ENCODE measurements at regions not wholly inside any gene's neighbourhood (a gene's known extent, or its start where the extent isn't known, plus 50 kb on each side); places are given as distances from the start of the nearest gene placed in this dataset.
"Not testable (repeated sequence)": the region's sequence is repeated elsewhere in the genome, so short reads cannot be mapped to it uniquely, and the experiment has no call there.

DNA sequence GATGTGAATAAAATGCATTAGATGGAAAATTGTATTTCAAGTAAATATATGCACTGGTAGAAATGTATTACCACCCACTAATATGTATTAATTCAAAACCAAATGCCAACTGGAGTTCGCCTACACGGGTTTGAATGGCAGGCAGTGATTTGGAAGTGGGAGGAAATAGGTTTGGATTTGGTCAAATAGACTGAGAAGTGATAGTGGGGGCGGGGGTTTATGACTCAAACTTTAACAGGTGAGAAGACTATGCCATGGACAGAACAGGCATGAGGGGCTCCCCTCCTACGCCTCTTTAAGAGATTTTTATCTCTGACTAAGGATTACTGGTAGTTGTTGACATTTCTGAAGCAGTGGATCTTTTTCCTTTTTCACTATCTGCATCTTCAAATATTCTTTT is 677.8 kb downstream of the NTRK3 start:
- DNase-seq (ENCODE audit: low spot score), result no peak

DNA sequence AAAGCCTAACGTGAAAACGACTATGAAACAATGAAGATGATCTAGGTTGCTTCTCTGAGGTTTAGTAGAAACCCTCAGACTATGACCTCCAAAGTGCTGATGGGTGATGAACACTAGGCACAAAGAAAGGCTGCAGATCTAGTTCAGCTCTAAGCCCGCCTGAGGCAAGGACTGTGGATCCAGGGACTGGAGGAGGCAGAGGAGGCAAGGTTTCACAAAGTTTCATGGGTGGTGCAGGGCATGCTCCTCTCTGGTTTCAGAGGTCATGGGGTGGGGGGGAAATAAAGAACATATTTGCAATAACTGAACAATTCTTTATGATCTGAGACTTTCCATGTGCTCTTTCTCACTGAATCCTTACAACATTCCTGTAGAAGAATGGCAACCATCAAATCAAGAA is 679.2 kb downstream of the NTRK3 start:
- DNase-seq (ENCODE audit: low spot score), result no peak

DNA sequence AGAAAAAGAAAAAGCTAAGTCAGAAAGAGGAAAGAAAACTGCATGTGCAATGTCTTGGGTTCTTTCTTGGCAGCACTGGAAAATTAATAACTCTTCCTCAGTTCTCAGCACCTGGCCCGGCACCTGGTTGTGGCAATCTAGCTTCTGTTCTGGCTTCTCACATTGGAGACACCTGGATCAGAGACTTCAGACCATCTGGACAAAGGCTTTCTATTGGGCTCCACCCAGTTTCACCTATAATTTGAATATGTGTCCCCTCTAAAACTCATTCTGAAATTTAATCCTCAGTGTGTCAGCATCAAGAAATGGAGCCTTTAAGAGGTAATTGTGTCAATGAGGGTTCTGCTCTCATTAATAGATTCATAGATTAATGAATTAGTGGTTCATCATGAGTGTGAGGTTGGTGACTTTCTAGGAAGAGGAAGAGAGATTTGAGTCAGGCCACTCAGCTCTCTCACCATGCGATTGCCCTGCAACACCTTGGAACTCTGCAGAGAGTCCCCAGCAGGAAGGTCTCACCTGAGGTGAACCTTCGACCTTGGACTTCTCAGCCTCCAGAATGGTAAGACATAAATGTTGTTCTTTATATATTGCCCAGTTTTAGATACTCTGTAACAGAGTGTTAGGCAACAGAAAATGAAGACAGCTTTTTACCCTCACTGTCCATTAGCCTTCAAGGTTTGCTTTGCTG is 679.9 kb downstream of the NTRK3 start:
- DNase-seq (ENCODE audit: low spot score), result no peak

DNA sequence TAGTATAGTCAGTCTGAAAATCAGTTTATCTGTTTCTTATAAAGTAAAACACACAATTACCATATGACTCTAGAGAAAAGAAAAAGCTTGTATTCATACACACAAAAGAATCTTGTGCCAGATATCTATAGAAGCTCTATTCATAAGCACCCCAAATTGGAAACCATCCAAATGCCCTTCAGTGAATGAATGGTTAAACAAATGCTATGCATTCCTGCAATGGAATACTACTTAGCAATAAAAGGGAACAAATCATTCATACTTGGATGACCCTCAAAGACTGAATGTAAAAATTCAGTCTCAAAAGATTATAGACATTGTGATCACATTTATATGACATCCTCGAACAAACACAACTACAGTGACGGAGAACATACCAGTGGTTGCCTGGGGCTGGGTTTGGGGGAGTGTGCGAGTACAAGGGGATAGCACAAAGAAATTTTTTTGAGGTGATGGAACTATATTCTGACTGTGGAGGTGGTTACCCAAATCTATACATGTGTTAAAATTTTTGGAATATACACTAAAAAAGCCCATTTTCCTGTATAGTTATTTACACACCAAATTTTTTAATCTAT is 680.6 kb downstream of the NTRK3 start:
- no peak for DNase-seq (ENCODE audit: low spot score)

DNA sequence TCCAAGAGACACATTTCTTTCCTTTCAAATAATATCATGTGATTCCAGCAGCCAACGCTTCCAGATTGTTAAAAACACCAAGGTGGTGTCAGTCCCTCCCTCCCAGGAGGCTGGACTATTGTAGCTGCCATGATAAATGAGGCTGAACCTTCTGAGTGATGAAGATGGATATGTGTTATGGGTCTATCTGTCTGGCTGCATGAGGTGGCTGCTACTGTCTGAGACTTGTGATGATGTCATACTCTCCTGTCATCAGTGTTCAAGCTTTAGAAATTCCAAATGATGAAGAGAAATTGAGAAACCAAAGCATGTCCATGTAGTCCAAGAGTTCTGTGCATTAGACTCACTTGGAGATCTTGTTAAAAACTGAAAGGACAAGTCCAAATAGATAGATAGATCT is 683.0 kb downstream of the NTRK3 start:
- no peak for DNase-seq (ENCODE audit: low spot score)

DNA sequence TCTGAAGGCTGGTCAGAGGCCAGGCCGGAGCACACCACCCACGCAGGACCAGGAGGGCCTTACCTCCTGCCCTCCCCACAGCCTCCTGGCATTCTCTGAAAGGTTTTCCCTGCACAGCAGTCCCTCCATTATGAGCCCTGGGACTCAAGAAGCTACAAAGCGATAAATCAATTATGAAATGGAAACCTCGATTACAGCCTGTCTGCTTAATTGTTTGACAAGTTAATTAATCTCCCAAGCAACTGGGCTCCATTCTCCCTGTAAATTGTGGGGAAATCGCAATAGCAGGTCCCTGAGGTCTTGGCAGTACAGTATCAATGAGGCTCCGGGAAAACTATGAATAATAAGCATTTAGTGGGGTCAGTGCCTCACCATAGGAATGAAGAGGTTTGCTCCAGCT is 683.5 kb downstream of the NTRK3 start:
- DNase-seq (ENCODE audit: low spot score), result no peak

DNA sequence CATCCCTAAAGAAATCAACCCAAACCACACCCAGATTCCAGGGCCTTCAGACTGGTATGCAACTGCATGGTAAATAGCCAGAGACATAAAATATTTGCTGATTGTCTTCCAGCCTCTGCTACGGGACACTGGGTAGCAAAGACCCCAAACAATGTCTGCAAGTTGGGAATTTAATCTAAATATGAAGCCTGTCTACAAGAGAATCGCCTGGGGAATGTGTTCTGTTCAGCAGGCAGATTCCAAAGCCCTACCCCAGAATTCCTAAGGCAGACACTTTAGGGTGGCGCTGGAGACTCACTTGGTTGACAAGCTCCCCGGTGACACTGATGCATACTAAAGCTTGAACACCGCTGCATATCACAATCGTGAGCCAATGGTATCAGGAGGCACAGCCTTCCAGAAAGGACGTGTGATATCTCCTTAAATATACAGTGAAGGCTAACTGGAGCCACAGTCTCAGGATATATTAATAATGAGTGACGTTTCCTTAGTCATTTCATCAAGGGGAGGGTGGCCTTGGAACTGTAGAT is 684.1 kb downstream of the NTRK3 start:
- DNase-seq (ENCODE audit: low spot score), result no peak

DNA sequence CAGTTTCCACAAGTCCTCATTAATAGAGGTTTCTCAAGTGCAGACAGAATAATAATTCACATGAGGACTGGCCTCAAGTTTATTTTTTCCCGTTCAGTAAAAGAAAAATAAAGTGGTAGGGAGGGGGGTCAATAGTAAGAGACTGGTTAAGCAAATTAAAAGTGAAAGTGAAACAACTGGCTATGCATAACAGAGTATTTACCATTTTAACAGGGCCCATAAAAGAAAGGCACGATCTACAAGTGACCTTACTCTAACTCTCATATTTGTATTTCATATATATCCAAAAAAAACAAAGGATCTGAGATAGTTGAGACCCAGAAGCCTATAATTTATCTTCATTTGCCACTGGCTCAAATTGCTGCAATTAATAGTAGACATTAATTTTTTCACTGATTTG is 686.3 kb downstream of the NTRK3 start:
- DNase-seq (ENCODE audit: low spot score), result no peak

DNA sequence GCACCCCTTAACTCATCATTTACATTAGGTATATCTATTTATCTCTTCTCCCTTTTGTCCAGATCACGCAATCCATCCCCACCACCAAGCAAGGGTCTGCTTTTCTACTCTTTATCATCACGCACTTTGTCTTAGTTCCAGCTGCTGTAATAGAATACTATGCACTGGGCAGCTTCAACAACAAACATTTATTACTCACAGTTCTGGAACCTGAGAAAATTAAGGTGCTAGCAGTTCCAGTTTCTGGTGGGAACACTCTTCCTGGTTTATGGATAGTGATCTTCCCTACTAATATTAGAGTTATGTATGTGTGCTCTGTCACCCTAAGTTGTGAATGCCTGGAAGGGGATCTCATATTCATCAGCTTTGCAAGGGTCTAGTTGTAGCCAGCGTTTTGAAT is 687.0 kb downstream of the NTRK3 start:
- DNase-seq (ENCODE audit: low spot score), result no peak

DNA sequence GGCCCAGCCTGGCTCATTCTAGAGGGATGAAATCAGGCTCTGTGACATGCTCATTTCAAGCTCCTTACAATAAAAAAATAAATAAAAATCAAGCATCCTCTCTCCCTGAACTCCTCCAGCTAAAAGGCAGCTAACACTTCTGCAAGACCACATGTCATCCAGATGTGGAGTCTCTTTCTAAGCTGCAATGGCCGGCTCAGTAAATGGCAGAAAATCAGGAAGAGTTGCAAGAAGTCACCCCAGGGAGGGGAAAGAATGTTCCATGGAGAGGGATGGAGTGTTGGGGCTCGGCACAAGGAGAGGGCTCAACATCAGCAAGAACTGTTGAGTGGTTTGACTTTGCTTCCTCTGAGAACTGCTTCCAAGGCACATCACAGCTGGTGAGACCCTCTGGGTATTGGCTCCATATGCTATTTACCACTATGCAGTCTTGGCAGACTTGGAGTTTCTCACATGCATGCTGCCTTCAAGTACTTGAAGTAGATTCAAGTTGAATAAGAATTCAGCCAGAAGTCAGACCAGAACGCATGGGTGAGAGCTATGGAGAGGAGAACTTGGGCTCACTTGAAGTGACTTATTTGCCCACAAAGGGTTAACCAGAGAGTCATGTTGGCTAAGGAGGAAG is 689.0 kb downstream of the NTRK3 start:
- no peak for DNase-seq (ENCODE audit: low spot score)

DNA sequence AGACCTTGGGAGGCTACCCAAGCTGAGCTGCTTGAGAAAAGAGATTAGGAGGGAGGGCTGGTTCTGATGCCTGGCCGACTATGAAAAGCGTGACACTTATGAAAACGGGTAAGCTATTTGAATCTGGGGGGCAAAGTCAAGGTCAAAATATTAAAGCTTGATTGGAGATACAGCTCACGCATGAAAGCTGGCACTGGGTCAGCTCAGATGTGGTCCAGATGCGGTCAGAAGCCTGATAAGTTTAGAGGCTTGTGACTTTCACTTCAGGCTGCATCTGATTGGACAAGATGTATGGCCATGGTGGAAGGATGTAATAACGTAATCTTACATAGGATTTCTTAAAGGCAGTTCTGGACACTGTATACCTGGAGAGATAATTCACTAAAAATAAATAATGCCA is 690.3 kb downstream of the NTRK3 start:
- DNase-seq (ENCODE audit: low spot score), result no peak

DNA sequence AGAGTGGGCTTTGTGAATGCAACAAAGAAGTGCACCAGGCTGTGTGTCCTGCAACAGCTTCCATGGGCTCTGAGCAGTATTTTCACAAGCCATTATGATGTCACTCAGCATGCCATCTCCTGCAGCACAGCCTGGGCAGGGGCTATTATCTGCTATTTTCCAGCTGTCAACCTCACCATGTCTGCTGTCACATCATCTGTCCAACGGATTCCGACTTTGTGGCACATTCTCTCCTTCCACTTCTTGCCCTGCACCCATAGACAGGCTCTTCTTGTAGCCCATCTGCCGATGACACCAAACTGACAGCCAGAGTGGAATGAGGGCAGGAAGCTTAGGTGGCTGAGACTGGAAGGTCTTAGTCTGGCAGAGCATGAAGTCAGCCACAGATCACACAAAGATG is 691.9 kb downstream of the NTRK3 start:
- no peak for DNase-seq (ENCODE audit: low spot score)

DNA sequence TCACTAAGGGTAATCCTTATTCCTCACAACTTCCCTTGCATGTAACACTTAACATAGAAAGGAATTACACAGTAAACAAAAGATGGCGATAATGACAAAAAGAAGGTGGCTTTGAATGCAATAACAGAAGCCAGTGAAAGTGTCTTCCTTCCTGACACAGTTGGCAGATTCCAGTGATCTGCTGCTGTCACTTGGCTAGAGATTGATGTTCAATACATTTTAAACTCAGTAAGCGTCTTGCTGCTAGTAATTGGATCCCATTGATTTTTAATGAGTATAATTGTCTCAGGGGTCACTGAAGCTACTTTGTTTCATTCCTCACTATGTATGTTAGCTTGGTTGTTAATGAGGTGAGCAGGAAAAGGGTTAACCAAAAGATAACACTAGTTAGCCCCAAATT is 692.7 kb downstream of the NTRK3 start:
- no peak for DNase-seq (ENCODE audit: low spot score)

DNA sequence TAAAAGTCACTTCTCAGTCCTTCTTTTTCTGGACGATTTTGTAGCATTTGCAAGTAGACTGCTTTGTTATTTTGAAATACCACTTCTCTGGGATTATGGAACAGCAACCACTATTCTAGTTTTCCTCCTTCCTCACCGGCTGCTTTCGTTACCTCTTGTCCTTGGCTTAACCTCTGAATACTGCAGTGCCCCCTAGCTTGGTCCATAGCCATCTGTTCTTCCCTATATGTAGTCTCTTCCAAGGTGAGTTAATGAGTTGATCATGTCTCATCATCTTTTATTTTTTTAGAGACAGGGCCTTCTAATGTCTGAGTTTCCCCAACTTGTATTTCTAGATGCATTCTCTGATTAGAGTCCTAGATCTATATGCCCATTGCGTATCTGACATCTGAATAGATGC is 694.3 kb downstream of the NTRK3 start:
- no peak for DNase-seq (ENCODE audit: low spot score)

DNA sequence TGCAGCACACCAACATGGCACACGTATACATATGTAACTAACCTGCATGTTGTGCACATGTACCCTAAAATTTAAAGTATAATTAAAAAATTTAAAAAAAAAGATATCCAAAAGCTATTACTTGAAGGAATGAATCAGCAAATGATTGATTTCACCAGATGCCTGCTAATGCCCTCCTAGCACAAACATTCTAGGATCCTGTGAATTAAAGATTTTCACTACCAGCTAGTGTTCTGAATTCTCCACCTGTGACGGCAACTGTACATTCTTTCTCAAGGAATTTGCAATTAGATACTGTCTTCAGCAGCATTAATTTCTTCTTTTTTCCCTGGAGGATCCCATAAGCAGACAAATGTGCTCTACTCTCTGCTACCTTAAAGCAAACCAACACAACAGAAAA is 694.9 kb downstream of the NTRK3 start:
- no peak for DNase-seq (ENCODE audit: low spot score)

DNA sequence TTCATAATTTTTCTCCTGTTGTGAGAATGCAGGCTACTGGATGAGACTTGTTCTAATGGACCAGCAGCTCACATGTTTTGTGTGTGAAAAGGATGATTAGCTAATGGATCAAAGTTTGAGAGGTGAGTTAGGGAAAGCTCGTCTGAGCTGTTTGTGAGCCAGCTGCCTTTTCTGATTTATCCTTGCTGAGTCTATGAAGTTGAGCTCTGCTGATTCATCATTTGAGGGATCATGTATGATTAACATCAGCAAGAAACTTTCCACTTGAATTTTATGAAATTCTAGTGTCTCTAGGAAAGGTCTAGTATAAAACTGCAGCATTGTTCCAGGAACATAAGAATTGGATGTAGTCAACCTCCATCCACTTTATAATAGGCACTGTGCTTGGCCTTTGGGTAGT is 698.7 kb downstream of the NTRK3 start:
- DNase-seq (ENCODE audit: low spot score), result no peak

DNA sequence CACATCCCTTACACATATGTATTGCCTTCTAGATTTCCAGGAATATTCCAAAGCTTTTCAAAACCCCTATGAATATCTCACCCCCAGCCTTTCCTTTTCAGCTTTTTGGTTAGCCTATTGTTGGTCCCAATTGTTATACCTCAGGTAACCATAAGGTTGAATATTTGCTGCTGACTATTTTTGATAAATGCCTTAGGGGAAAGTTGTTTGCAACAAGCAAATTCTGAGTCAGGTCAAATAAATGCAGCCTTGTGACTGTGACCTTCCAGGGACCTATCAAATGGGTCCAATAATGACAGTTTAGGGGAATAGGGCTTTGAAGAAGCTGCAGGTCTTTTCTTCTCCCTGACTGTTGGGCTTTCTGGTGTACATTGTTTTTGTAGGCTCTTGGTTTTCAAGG is 699.7 kb downstream of the NTRK3 start:
- no peak for DNase-seq (ENCODE audit: low spot score)

DNA sequence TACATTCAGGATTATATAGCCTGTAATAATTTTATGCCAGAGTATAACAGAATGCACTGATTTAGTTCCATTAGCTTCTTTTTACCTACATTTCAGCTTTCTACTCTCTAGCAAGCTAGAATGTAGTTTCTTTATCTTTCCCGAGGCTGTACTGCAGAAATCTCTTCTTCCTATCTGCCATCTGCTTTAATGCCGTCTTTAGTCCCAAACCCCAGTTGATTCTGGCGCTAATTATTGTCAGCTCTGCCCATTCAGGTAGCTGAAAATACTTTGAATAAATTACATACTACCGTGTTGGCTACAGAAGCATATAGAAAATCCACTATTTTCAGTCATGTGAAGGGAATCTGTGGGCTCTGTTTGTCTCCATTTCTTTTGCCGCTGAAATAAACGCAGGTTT is 706.7 kb downstream of the NTRK3 start:
- no peak for DNase-seq (ENCODE audit: low spot score)

DNA sequence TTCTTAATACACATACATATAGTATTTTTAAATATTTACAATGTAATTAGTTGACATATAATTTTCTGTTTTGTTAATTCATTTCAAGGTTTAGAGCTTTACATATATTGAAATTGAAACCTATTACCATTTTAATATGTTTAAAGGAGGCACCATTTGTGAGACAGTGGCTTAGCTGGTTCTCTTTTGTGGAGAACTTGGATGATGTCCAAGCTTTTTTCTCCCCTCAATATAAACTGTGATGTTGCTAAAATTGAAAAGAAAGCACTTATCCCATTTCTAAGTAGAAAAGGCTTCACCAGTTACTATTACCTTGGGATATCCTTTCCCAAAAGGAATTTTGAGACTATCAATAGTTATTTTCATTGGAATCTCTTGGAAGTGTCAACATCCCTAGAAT is 707.2 kb downstream of the NTRK3 start:
- DNase-seq (ENCODE audit: low spot score), result no peak

DNA sequence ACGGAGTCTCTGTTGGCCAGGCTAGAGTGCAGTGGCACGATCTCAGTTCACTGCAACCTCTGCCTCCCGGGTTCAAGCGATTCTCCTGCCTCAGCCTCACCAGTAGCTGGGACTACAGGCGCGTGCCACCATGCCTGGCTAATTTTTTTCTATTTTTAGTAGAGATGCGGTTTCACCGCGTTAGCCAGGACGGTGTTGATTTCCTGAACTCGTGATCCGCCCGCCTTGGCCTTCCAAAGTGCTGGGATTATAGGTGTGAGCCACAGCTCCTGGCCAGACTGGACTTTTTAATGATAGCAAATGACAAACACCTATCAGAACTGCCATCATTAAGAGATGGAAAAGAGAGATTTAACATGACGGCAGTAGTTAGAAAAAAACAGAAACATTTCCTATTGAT is 707.9 kb downstream of the NTRK3 start:
- DNase-seq (ENCODE audit: low spot score), result not testable (repeated sequence)

DNA sequence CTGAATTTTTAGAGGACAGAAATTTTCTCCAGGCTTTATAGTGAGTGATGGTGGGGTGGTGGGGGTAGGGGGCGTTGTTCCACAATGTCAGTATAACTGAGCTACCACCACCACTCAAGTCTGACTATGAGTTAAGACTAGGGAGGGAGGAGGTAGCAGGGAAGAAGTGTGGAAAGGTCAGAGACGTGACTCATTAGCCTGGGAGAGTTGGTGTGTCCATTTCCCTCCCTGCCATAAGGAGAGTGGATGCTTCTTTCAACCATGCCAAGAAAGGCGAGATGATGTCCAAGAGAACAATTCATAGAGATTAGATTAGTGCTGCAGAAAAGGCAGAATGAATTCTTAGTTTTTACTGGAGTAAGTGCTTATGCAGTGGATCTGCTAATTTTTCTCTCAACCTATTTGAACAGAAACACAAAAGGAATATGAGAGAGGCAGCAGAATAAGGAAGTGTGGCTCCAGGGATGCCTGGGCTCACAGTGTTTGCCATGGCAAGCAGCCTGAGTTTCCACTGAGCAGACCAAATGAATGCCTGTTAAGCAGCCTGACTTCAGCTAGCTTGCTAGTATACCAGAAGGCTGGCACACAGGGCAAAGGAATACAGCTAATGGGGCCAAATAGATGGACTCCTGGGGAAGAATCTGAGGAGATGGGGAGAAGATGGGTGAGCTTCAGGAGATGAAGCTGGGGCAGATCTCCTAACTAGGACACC is 708.9 kb downstream of the NTRK3 start:
- DNase-seq (ENCODE audit: low spot score), result no peak

DNA sequence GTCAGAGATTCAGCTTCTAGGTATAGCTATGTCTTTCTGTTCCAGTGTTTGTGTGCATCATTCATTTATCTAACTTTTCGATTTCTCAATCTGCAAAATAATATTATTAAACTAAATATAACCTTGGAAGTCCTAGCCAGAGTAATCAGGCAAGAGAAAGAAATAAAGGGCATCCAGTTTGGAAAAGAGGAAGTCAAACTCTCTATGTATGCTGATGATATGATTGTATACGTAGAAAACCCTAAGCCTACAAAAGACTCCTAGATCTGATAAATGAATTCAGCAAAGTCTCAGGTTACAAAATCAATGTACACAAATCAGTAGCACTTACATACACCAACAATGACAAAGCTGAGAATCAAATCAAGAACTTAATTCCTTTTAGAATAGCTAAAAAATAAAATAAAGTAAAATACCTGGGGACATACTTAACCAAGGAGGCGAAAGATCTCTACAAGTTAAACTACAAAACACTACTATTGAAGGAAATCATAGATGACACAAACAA is 718.2 kb downstream of the NTRK3 start:
- DNase-seq (ENCODE audit: low spot score), result no peak

DNA sequence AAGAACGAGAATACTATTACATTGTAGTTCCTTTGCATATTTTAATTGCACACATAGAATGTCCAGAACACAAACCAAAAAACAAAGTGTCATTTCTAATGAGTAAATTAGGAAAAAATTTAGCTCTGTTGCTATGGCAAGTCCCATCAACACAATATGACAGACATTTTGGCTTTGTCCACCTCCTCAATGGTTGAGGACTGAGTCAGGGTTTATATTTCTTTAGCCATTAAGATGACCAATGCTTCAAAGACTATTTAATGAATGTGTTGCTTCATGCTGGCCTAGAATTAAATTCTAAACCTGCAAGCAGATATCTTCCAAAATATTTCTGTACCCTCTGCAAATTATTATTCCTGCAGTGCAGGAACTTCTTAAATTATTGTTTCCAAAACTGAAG is 719.2 kb downstream of the NTRK3 start:
- no peak for DNase-seq (ENCODE audit: low spot score)
